HEK293 (cell line): ENCODE measurements at regions not wholly inside any gene's neighbourhood (a gene's known extent, or its start where the extent isn't known, plus 50 kb on each side); places are given as distances from the start of the nearest gene placed in this dataset.

Source experiments
- CTCF ChIA-PET: fragments of 350-600 bp; formaldehyde crosslinking; extraction: SDS; loops from one replicate; lab custom pipeline; 2021; ENCODE audit warnings: antibody characterized with exemption; lab: Yijun Ruan, JAX
- POLR2A ChIA-PET: fragments of 300-600 bp; formaldehyde crosslinking; extraction: SDS; loops from one replicate; lab custom pipeline; 2020; ENCODE audit warnings: antibody characterized with exemption, inconsistent platforms; lab: Yijun Ruan, JAX
- H3K27ac ChIP-seq: fragments of 200-500 bp; sonication (Bioruptor generic); 2 replicates; pipeline ENCODE4 v1.5.1; 2014; ENCODE audit warnings: low read depth, low read length, control low read depth, inconsistent platforms; ENCODE audit errors: extremely low read depth
- H3K36me3 ChIP-seq, 2 experiments: fragments of 200-500 bp in 1 of 2; sonication (Bioruptor generic) in 1 of 2; 1 replicate in 1 of 2; 2 replicates in 1 of 2; pipeline ENCODE4 v1.5.1; 2014 to 2017; ENCODE audit warnings: inconsistent platforms in 2 of 2, low read length in 2 of 2; ENCODE audit not compliant: control insufficient read depth in 2 of 2, insufficient read depth in 1 of 2
- H3K4me1 ChIP-seq: fragments of 200-500 bp; sonication (Bioruptor generic); 2 replicates; pipeline ENCODE4 v1.5.1; 2014; ENCODE audit warnings: mild to moderate bottlenecking, low read length, inconsistent platforms; ENCODE audit not compliant: control insufficient read depth, insufficient read depth
- H3K4me3 ChIP-seq: 2 replicates; pipeline ENCODE4 v1.5.1; 2011; ENCODE audit warnings: low read depth, mild to moderate bottlenecking, control low read depth, low read length, moderate library complexity
- H3K9me3 ChIP-seq: fragments of 200-500 bp; sonication (Bioruptor generic); 2 replicates; pipeline ENCODE4 v1.5.1; 2014; ENCODE audit warnings: low read depth, low read length, inconsistent platforms; ENCODE audit not compliant: control insufficient read depth, insufficient read depth
- FEZF1 ChIP-seq: fragments of 450-650 bp; formaldehyde crosslinking; IDR thresholded peaks from 2 replicates; pipeline ENCODE4 v1.5.1; 2016; ENCODE audit warnings: missing biosample characterization, missing genetic modification characterization
- GLI4 ChIP-seq: fragments of 450-650 bp; formaldehyde crosslinking; IDR thresholded peaks from 2 replicates; pipeline ENCODE4 v1.5.1; 2016; ENCODE audit warnings: missing biosample characterization, missing genetic modification characterization
- KLF17 ChIP-seq: fragments of 450-650 bp; formaldehyde crosslinking; IDR thresholded peaks from 2 replicates; pipeline ENCODE4 v1.5.1; 2016; ENCODE audit warnings: missing biosample characterization, missing genetic modification characterization
- KLF8 ChIP-seq: fragments of 450-650 bp; formaldehyde crosslinking; IDR thresholded peaks from 2 replicates; pipeline ENCODE4 v1.5.1; 2016; ENCODE audit warnings: missing biosample characterization, missing genetic modification characterization
- REPIN1 ChIP-seq: fragments of 450-650 bp; formaldehyde crosslinking; IDR thresholded peaks from 2 replicates; pipeline ENCODE4 v1.5.1; 2017; ENCODE audit warnings: missing biosample characterization, missing genetic modification characterization, low read depth
- REST ChIP-seq: fragments of 450-650 bp; formaldehyde crosslinking; IDR thresholded peaks from 2 replicates; pipeline ENCODE4 v1.5.1; 2016; ENCODE audit warnings: missing biosample characterization, missing genetic modification characterization
- SP2 ChIP-seq: fragments of 450-650 bp; formaldehyde crosslinking; IDR thresholded peaks from 2 replicates; pipeline ENCODE4 v1.5.1; 2016; ENCODE audit warnings: missing biosample characterization, missing genetic modification characterization
- SP7 ChIP-seq: fragments of 450-650 bp; formaldehyde crosslinking; IDR thresholded peaks from 2 replicates; pipeline ENCODE4 v1.5.1; 2016; ENCODE audit warnings: missing biosample characterization, missing genetic modification characterization
- TRIM28 ChIP-seq: IDR thresholded peaks from 2 replicates; pipeline ENCODE4 v1.6.1; 2011; ENCODE audit warnings: low read length, control low read depth, borderline replicate concordance
- ZEB2 ChIP-seq: fragments of 450-650 bp; formaldehyde crosslinking; IDR thresholded peaks from 2 replicates; pipeline ENCODE4 v1.5.1; 2016; ENCODE audit warnings: missing biosample characterization, missing genetic modification characterization
- ZNF114 ChIP-seq: fragments of 450-650 bp; formaldehyde crosslinking; IDR thresholded peaks from 2 replicates; pipeline ENCODE4 v1.5.0; 2017; ENCODE audit warnings: missing biosample characterization, missing genetic modification characterization
- ZNF121 ChIP-seq: fragments of 450-650 bp; formaldehyde crosslinking; IDR thresholded peaks from 2 replicates; pipeline ENCODE4 v1.5.1; 2016; ENCODE audit warnings: missing biosample characterization, missing genetic modification characterization
- ZNF169 ChIP-seq: fragments of 450-650 bp; formaldehyde crosslinking; IDR thresholded peaks from 2 replicates; pipeline ENCODE4 v1.5.1; 2016; ENCODE audit warnings: missing biosample characterization, missing genetic modification characterization
- ZNF221 ChIP-seq: fragments of 450-650 bp; formaldehyde crosslinking; IDR thresholded peaks from 2 replicates; pipeline ENCODE4 v1.5.1; 2017; ENCODE audit warnings: missing biosample characterization, missing genetic modification characterization, borderline replicate concordance
- ZNF311 ChIP-seq: fragments of 450-650 bp; formaldehyde crosslinking; IDR thresholded peaks from 2 replicates; pipeline ENCODE4 v1.5.1; 2017; ENCODE audit warnings: missing biosample characterization, missing genetic modification characterization, borderline replicate concordance
- ZNF324 ChIP-seq: fragments of 450-650 bp; formaldehyde crosslinking; IDR thresholded peaks from 2 replicates; pipeline ENCODE4 v1.5.1; 2016; ENCODE audit warnings: missing biosample characterization, missing genetic modification characterization
- ZNF398 ChIP-seq: fragments of 450-650 bp; formaldehyde crosslinking; IDR thresholded peaks from 2 replicates; pipeline ENCODE4 v1.5.1; 2017; ENCODE audit warnings: missing biosample characterization, missing genetic modification characterization
- ZNF48 ChIP-seq: fragments of 450-650 bp; formaldehyde crosslinking; IDR thresholded peaks from 2 replicates; pipeline ENCODE4 v1.5.1; 2016; ENCODE audit warnings: missing biosample characterization, missing genetic modification characterization
- ZNF529 ChIP-seq: fragments of 450-650 bp; formaldehyde crosslinking; IDR thresholded peaks from 2 replicates; pipeline ENCODE4 v1.5.1; 2017; ENCODE audit warnings: missing genetic modification characterization, missing biosample characterization; ENCODE audit not compliant: insufficient replicate concordance
- ZNF610 ChIP-seq: fragments of 450-650 bp; formaldehyde crosslinking; IDR thresholded peaks from 2 replicates; pipeline ENCODE4 v1.5.1; 2016; ENCODE audit warnings: missing biosample characterization, missing genetic modification characterization, borderline replicate concordance
- ZNF677 ChIP-seq: fragments of 450-650 bp; IDR thresholded peaks from 2 replicates; pipeline ENCODE4 v1.5.0; 2018; ENCODE audit warnings: missing biosample characterization, mild to moderate bottlenecking, missing genetic modification characterization, moderate library complexity
- ZNF785 ChIP-seq: fragments of 450-650 bp; formaldehyde crosslinking; IDR thresholded peaks from 2 replicates; pipeline ENCODE4 v1.5.1; 2016; ENCODE audit warnings: missing biosample characterization, missing genetic modification characterization
- TF ChIP-seq, protein P1 (sequence below): fragments of 450-650 bp; formaldehyde crosslinking; IDR thresholded peaks from 2 replicates; pipeline ENCODE4 v1.5.1; 2016; ENCODE audit warnings: missing biosample characterization, missing genetic modification characterization, borderline replicate concordance
- TF ChIP-seq, protein P2 (sequence below): fragments of 450-650 bp; formaldehyde crosslinking; IDR thresholded peaks from 2 replicates; pipeline ENCODE4 v1.5.1; 2016; ENCODE audit warnings: missing biosample characterization, missing genetic modification characterization

GRCh38 chrX:42050345-42050744 lies 127.0 kb upstream of the CASK start (continued):
- TF ChIP-seq SP2 (tag by site-specific recombination) (no peak), ZNF311 (tag by site-specific recombination) (no peak), ZNF169 (no peak), ZNF114 (no peak), ZNF398 (tag by site-specific recombination) (no peak)

DNA sequence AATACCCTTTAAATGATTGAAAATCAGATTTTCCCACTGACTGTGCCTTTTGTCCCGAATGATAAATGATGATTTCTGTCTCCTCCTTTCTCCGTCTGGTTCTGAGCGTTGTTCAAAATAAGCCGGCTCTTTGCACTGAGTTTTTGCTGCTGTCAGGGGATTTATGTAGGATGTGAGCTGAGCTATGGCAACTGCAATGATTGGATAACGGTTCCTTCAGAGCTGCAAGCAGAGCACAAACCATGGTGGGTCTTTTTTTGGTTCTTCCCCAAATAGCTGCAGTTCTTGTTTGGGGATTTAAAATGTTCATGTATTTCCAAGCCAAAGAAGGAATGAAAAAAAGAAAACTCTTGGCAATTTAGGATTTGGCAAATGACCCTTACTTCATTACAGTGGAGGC lies 124.5 kb upstream of the CASK start:
- H3K9me3 ChIP-seq: no peaks in the 10 kb centered on the region
- no peaks in the 10 kb centered on the region for H3K4me1 ChIP-seq
- H3K36me3 ChIP-seq: no peaks in the 10 kb centered on the region
- no peak overlapping the region for H3K4me3 ChIP-seq
- CTCF ChIA-PET: no interaction called here
- TF ChIP-seq ZNF785 (tag by site-specific recombination) (no peak), ZNF677 (no peak)
- TF ChIP-seq, all 188 proteins: peak for 0
- POLR2A ChIA-PET: no interaction called here
- H3K27ac ChIP-seq: no peak overlapping the region

DNA sequence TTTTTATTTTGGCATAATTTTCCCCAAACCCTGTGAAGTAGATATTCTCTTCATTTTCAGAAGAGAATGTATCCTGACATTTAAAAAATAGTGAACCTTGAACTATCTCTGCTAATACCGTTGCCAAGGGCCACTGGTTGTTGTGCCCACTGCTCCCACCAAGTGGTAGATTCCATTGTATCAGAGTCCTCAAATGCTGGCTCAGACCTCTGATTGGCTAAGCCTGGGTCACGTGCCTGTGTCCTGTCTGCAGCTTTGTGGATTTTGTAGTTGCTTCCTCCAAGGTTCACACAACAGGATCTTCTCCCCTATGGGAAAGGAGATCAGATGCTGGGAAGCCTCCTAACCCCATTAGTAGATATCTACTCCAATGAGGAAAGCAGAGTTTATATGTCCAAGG lies 104.8 kb upstream of the CASK start:
- CTCF ChIA-PET: no interaction called here
- Histone ChIP-seq H3K9me3 (peaks cover 3% of the 10 kb centered on the region; the same call in 1 of the 2 replicates), H3K36me3 (no peaks in the 10 kb centered on the region), H3K4me1 (no peaks in the 10 kb centered on the region), H3K27ac (no peak overlapping the region)
- POLR2A ChIA-PET: no interaction called here
- TF ChIP-seq KLF17 (tag by site-specific recombination) (no peak), ZNF610 (tag by site-specific recombination) (no peak), FEZF1 (tag by site-specific recombination) (no peak), SP7 (tag by site-specific recombination) (no peak), REPIN1 (tag by site-specific recombination) (no peak), ZNF221 (tag by site-specific recombination) (no peak), ZNF48 (no peak), GLI4 (tag by site-specific recombination) (no peak), ZNF529 (tag by site-specific recombination) (no peak), KLF8 (tag by site-specific recombination) (no peak), ZNF121 (tag by site-specific recombination) (no peak), REST (tag by site-specific recombination) (no peak), TRIM28 (no peak), ZEB2 (no peak), ZNF324 (tag by site-specific recombination) (no peak)
- TF ChIP-seq, protein P1, sequence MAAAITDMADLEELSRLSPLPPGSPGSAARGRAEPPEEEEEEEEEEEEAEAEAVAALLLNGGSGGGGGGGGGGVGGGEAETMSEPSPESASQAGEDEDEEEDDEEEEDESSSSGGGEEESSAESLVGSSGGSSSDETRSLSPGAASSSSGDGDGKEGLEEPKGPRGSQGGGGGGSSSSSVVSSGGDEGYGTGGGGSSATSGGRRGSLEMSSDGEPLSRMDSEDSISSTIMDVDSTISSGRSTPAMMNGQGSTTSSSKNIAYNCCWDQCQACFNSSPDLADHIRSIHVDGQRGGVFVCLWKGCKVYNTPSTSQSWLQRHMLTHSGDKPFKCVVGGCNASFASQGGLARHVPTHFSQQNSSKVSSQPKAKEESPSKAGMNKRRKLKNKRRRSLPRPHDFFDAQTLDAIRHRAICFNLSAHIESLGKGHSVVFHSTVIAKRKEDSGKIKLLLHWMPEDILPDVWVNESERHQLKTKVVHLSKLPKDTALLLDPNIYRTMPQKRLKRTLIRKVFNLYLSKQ (tag by site-specific recombination): no peak
- TF ChIP-seq, protein P2, sequence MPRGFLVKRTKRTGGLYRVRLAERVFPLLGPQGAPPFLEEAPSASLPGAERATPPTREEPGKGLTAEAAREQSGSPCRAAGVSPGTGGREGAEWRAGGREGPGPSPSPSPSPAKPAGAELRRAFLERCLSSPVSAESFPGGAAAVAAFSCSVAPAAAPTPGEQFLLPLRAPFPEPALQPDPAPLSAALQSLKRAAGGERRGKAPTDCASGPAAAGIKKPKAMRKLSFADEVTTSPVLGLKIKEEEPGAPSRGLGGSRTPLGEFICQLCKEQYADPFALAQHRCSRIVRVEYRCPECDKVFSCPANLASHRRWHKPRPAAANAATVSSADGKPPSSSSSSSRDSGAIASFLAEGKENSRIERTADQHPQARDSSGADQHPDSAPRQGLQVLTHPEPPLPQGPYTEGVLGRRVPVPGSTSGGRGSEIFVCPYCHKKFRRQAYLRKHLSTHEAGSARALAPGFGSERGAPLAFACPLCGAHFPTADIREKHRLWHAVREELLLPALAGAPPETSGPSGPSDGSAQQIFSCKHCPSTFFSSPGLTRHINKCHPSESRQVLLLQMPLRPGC: no peak
- TF ChIP-seq, all 188 proteins: peak for 0
- no peak overlapping the region for H3K4me3 ChIP-seq
